Psoas muscle (tissue), 7 donors: ENCODE measurements at regions not wholly inside any gene's neighbourhood (a gene's known extent, or its start where the extent isn't known, plus 50 kb on each side); places are given as distances from the start of the nearest gene placed in this dataset.

Experiments used
- ATAC-seq, 4 donors: fragments of 200-7000 bp; cut with Tn5 transposase; one replicate each; pipeline ENCODE4 v1.9.1; 2020; ENCODE audit warnings: moderate library complexity in 3 of 4, mild to moderate bottlenecking in 2 of 4
- DNase-seq, 2 donors: peaks; one replicate each; pipeline ENCODE4 v3.0.0-alpha.2; 2020
- H3K27ac ChIP-seq: fragments of 200-600 bp; one replicate; pipeline ENCODE4 v1.8.0; 2022
- H3K27me3 ChIP-seq, 3 donors: fragments of 200-600 bp in 1 of 3; one replicate each; pipeline versions ENCODE4 v1.6.1 to v1.8.0; 2013 to 2022; ENCODE audit warnings: low read length in 2 of 3, mild to moderate bottlenecking in 2 of 3, moderate library complexity in 1 of 3; ENCODE audit not compliant: insufficient read depth in 3 of 3
- H3K36me3 ChIP-seq, 2 donors: fragments of 200-600 bp in 1 of 2; one replicate each; pipeline versions ENCODE4 v1.6.1 to v1.8.0; 2013 to 2022; ENCODE audit warnings: low read depth in 1 of 2, mild to moderate bottlenecking in 1 of 2, moderate library complexity in 1 of 2; ENCODE audit not compliant: insufficient read depth in 1 of 2
- H3K4me1 ChIP-seq: fragments of 200-600 bp; one replicate; pipeline ENCODE4 v1.8.0; 2022
- H3K4me3 ChIP-seq: fragments of 200-600 bp; one replicate; pipeline ENCODE4 v1.8.0; 2022; ENCODE audit warnings: mild to moderate bottlenecking
- H3K9me3 ChIP-seq: fragments of 200-600 bp; one replicate; pipeline ENCODE4 v1.8.0; 2022
- CTCF ChIP-seq: fragments of 200-600 bp; IDR thresholded peaks from one replicate; pipeline ENCODE4 v1.8.0; 2022; ENCODE audit warnings: antibody characterized with exemption
- WGBS, 3 donors: extraction: QIAGEN DNeasy Blood & Tissue Kit; methylation state at CpG; one replicate each; pipeline versions ENCODE4 v1.1.6 to v1.1.7; 2013; 5-methylcytosine and 5-hydroxymethylcytosine counted together
- intact Hi-C, 2 donors: fragments of 100-400 bp; cut with DNase I; formaldehyde crosslinking; loops; one replicate each; pipeline versions ENCODE4 v1.11.0 to v1.14.2; 2022
- donor health status: healthy with polysubstance abuse.
- donor health status: DM: no; HTN: no; CAD: no; lungs with moderate emphysema.
- donor health status: Bipolar disorder and iron deficiency.
- donor health status: healthy.
- donor health status: DM: yes; HTN: yes; CAD: no.
- donor health status: DM: no; HTN: no; CAD: no.
- donor health status: DM: yes; HTN: yes; CAD: no.

GRCh38 chr12:47383942-47384341, 304.2 kb upstream of the AMIGO2 start:
- DNase-seq (no peak), ATAC-seq (peak in 2 of 4 donors; percentile 59 to 64)
- Histone ChIP-seq H3K4me3 (no peak overlapping the region), H3K27me3 (no peaks in the 10 kb centered on the region), H3K4me1 (no peaks in the 10 kb centered on the region), H3K27ac (no peak overlapping the region), H3K9me3 (no peaks in the 10 kb centered on the region), H3K36me3 (no peaks in the 10 kb centered on the region)
- 25 to 36% (median 29%) methylated on average over 4 of the region's 4 CpGs for WGBS, 3 donors
- no peak for TF ChIP-seq CTCF
- intact Hi-C loops, result no loop called here

GRCh38 chr12:47382305-47382704, 302.5 kb upstream of the AMIGO2 start:
- H3K4me3 ChIP-seq, result no peak overlapping the region
- DNase-seq, result no peak
- intact Hi-C loops, result no loop called here
- no peaks in the 10 kb centered on the region for H3K9me3 ChIP-seq
- H3K4me1 ChIP-seq, result peaks cover 5% of the 10 kb centered on the region
- no peak overlapping the region for H3K27ac ChIP-seq
- no peaks in the 10 kb centered on the region for H3K36me3 ChIP-seq
- ATAC-seq, result no peak
- WGBS, 3 donors, result 59 to 85% (median 80%) methylated on average over 1 of the region's 1 CpG
- TF ChIP-seq CTCF, result no peak
- H3K27me3 ChIP-seq, result no peaks in the 10 kb centered on the region

- no peak overlapping the region for H3K4me3 ChIP-seq
- ATAC-seq, result no peak
- H3K4me1 ChIP-seq, result peaks cover 5% of the 10 kb centered on the region
- no peaks in the 10 kb centered on the region for H3K27me3 ChIP-seq
- H3K36me3 ChIP-seq, result no peaks in the 10 kb centered on the region
- H3K9me3 ChIP-seq, result no peaks in the 10 kb centered on the region
- TF ChIP-seq CTCF, result no peak
- intact Hi-C loops, result no loop called here
- DNase-seq, result no peak
- no peak overlapping the region for H3K27ac ChIP-seq
Observed at GRCh38 chr12:47378907-47379306, 299.1 kb upstream of the AMIGO2 start.

- Histone ChIP-seq H3K27ac (peak overlapping the region; percentile 64), H3K4me1 (peaks cover 5% of the 10 kb centered on the region), H3K27me3 (no peaks in the 10 kb centered on the region), H3K4me3 (no peak overlapping the region), H3K9me3 (no peaks in the 10 kb centered on the region), H3K36me3 (no peaks in the 10 kb centered on the region)
- no peak for TF ChIP-seq CTCF
- ATAC-seq, result peak in 1 of 4 donors; percentile 20
- DNase-seq, result no peak
- intact Hi-C loops, result no loop called here
- 42 to 68% (median 52%) methylated on average over 3 of the region's 3 CpGs for WGBS, 3 donors
Observed at GRCh38 chr12:47378222-47378582, 298.4 kb upstream of the AMIGO2 start.

GRCh38 chr12:47377414-47378221, 297.9 kb upstream of the AMIGO2 start:
- Histone ChIP-seq H3K9me3 (no peaks in the 10 kb centered on the region), H3K4me3 (no peak overlapping the region), H3K36me3 (no peaks in the 10 kb centered on the region), H3K4me1 (peaks cover 5% of the 10 kb centered on the region), H3K27me3 (no peaks in the 10 kb centered on the region), H3K27ac (peak overlapping the region; percentile 68)
- ATAC-seq (peak; percentile 99 to 100 (median 99)), DNase-seq (peak; percentile 97 to 99)
- no peak for TF ChIP-seq CTCF
- 29 to 32% (median 32%) methylated on average over 12 of the region's 12 CpGs for WGBS, 3 donors
- intact Hi-C loops, result no loop called here
